ENCODE measurements at regions not wholly inside any gene's neighbourhood (a gene's known extent, or its start where the extent isn't known, plus 50 kb on each side); places are given as distances from the start of the nearest gene placed in this dataset.

- intact Hi-C loops (cut with DNase I; ENCODE audit: low total_unique reads) = no loop called here
- TF ChIP-seq CTCF (IDR thresholded peaks at IDR 0.05) = no peak
- H3K36me3 ChIP-seq = no peaks in the 10 kb centered on the region
Observed at GRCh38 chr13:53326716-53327115, 298.1 kb downstream of the OLFM4 start.

GRCh38 chr13:53327680-53328315, 299.2 kb downstream of the OLFM4 start:
- no peaks in the 10 kb centered on the region for H3K4me1 ChIP-seq
- intact Hi-C loops (cut with DNase I; ENCODE audit: low total_unique reads) = no loop called here
- no peaks in the 10 kb centered on the region for H3K27me3 ChIP-seq

More at GRCh38 chr13:53326716-53327115, 298.1 kb downstream of the OLFM4 start:
- Histone ChIP-seq H3K27ac (no peak overlapping the region), H3K4me1 (no peaks in the 10 kb centered on the region), H3K27me3 (no peaks in the 10 kb centered on the region), H3K4me3 (no peak overlapping the region), H3K9me3 (no peaks in the 10 kb centered on the region)
- DNase-seq = no peak

GRCh38 chr13:53336441-53337160, 308.0 kb downstream of the OLFM4 start:
- Histone ChIP-seq H3K9me3 (no peaks in the 10 kb centered on the region), H3K27me3 (no peaks in the 10 kb centered on the region), H3K36me3 (no peaks in the 10 kb centered on the region), H3K27ac (no peak overlapping the region), H3K4me3 (no peak overlapping the region), H3K4me1 (no peaks in the 10 kb centered on the region)
- DNase-seq = no peak
- no peak for TF ChIP-seq CTCF (IDR thresholded peaks at IDR 0.05)
- intact Hi-C loops (cut with DNase I; ENCODE audit: low total_unique reads) = no loop called here

More at GRCh38 chr13:53327680-53328315, 299.2 kb downstream of the OLFM4 start:
- Histone ChIP-seq H3K27ac (no peak overlapping the region), H3K4me3 (no peak overlapping the region), H3K36me3 (no peaks in the 10 kb centered on the region), H3K9me3 (no peaks in the 10 kb centered on the region)
- no peak for DNase-seq
- TF ChIP-seq CTCF (IDR thresholded peaks at IDR 0.05) = no peak

GRCh38 chr13:53338760-53339159, 310.1 kb downstream of the OLFM4 start:
- TF ChIP-seq CTCF (IDR thresholded peaks at IDR 0.05) = no peak
- H3K4me1 ChIP-seq = no peaks in the 10 kb centered on the region
- no peaks in the 10 kb centered on the region for H3K27me3 ChIP-seq
- no peaks in the 10 kb centered on the region for H3K36me3 ChIP-seq
- no peak for DNase-seq
- intact Hi-C loops (cut with DNase I; ENCODE audit: low total_unique reads) = no loop called here
- H3K9me3 ChIP-seq = no peaks in the 10 kb centered on the region
- no peak overlapping the region for H3K27ac ChIP-seq
- no peak overlapping the region for H3K4me3 ChIP-seq

- no peak for DNase-seq
- intact Hi-C loops (cut with DNase I; ENCODE audit: low total_unique reads) = no loop called here
- no peak for TF ChIP-seq CTCF (IDR thresholded peaks at IDR 0.05)
- Histone ChIP-seq H3K36me3 (no peaks in the 10 kb centered on the region), H3K4me1 (no peaks in the 10 kb centered on the region), H3K27ac (no peak overlapping the region), H3K9me3 (no peaks in the 10 kb centered on the region), H3K27me3 (no peaks in the 10 kb centered on the region), H3K4me3 (no peak overlapping the region)
Observed at GRCh38 chr13:53340505-53341143, 312.0 kb downstream of the OLFM4 start.

Measured in tibial artery (tissue), 4 donors.